NCI-H69 (cell line): ENCODE measurements at regions not wholly inside any gene's neighbourhood (a gene's known extent, or its start where the extent isn't known, plus 50 kb on each side); places are given as distances from the start of the nearest gene placed in this dataset.
"Not testable (repeated sequence)": the region's sequence is repeated elsewhere in the genome, so short reads cannot be mapped to it uniquely, and the experiment has no call there.

Experiments used
- DNase-seq: peaks from one replicate; lab custom pipeline; 2025; lab: John Stamatoyannopoulos, UW

- DNase-seq: not testable (repeated sequence)
Observed at GRCh38 chr10:46749003-46749402, 162.2 kb upstream of the PTPN20 start.

GRCh38 chr10:46749470-46749869, 161.8 kb upstream of the PTPN20 start:
- not testable (repeated sequence) for DNase-seq

GRCh38 chr10:46753763-46754162, 157.5 kb upstream of the PTPN20 start:
- DNase-seq: not testable (repeated sequence)

- not testable (repeated sequence) for DNase-seq
Observed at GRCh38 chr10:46761471-46761870, 149.8 kb upstream of the PTPN20 start.

- not testable (repeated sequence) for DNase-seq
Observed at GRCh38 chr10:46768515-46769291, 142.5 kb upstream of the PTPN20 start.

GRCh38 chr10:46773178-46773896, 137.9 kb upstream of the PTPN20 start:
- DNase-seq: not testable (repeated sequence)

GRCh38 chr10:46773897-46774236, 137.4 kb upstream of the PTPN20 start:
- DNase-seq: not testable (repeated sequence)

- not testable (repeated sequence) for DNase-seq
Observed at GRCh38 chr10:46774366-46774765, 136.9 kb upstream of the PTPN20 start.

GRCh38 chr10:46774945-46775667, 136.1 kb upstream of the PTPN20 start:
- DNase-seq: not testable (repeated sequence)

GRCh38 chr10:46775668-46776059, 135.6 kb upstream of the PTPN20 start:
- DNase-seq: not testable (repeated sequence)

- DNase-seq: peak; percentile 59
Observed at GRCh38 chr10:46779571-46779970, 131.7 kb upstream of the PTPN20 start.

- DNase-seq: not testable (repeated sequence)
Observed at GRCh38 chr10:46780164-46780563, 131.1 kb upstream of the PTPN20 start.

- DNase-seq: not testable (repeated sequence)
Observed at GRCh38 chr10:46781001-46781400, 130.2 kb upstream of the PTPN20 start.

- DNase-seq: not testable (repeated sequence)
Observed at GRCh38 chr10:46782001-46782874, 129.0 kb upstream of the PTPN20 start.

GRCh38 chr10:46784665-46785064, 126.6 kb upstream of the PTPN20 start:
- DNase-seq: not testable (repeated sequence)

- DNase-seq: not testable (repeated sequence)
Observed at GRCh38 chr10:46786125-46786517, 125.1 kb upstream of the PTPN20 start.

- DNase-seq: peak; percentile 76
Observed at GRCh38 chr10:46786518-46787320, 124.5 kb upstream of the PTPN20 start.

GRCh38 chr10:46787321-46787615, 124.0 kb upstream of the PTPN20 start:
- peak; percentile 32 for DNase-seq

GRCh38 chr10:46792657-46793357, 118.4 kb upstream of the PTPN20 start:
- DNase-seq: not testable (repeated sequence)

- DNase-seq: not testable (repeated sequence)
Observed at GRCh38 chr10:46796351-46796750, 114.9 kb upstream of the PTPN20 start.
